NCI-H2227 (cell line): ENCODE measurements at regions not wholly inside any gene's neighbourhood (a gene's known extent, or its start where the extent isn't known, plus 50 kb on each side); places are given as distances from the start of the nearest gene placed in this dataset.
A peak's percentile ranks its signal among the peaks of the same experiment; 100 is the strongest.
"Not testable (repeated sequence)": the region's sequence is repeated elsewhere in the genome, so short reads cannot be mapped to it uniquely, and the experiment has no call there.

Source experiments
- DNase-seq: peaks from one replicate; lab custom pipeline; 2025; ENCODE audit not compliant: unreplicated experiment; lab: John Stamatoyannopoulos, UW

- DNase-seq, result no peak
These were observed 323.8 kb upstream of the DCN start for GRCh38 chr12:91506452-91506851.

GRCh38 chr12:91505006-91505405, 322.4 kb upstream of the DCN start:
- no peak for DNase-seq

GRCh38 chr12:91502208-91502607, 319.6 kb upstream of the DCN start:
- DNase-seq, result no peak

- DNase-seq, result no peak
These were observed 313.7 kb upstream of the DCN start for GRCh38 chr12:91496337-91496736.

GRCh38 chr12:91493308-91493707, 310.7 kb upstream of the DCN start:
- DNase-seq, result no peak

GRCh38 chr12:91492648-91493047, 310.0 kb upstream of the DCN start:
- DNase-seq, result no peak

- no peak for DNase-seq
These were observed 308.2 kb upstream of the DCN start for GRCh38 chr12:91490667-91491311.

GRCh38 chr12:91483471-91483985, 300.9 kb upstream of the DCN start:
- DNase-seq, result no peak

GRCh38 chr12:91482231-91482630, 299.6 kb upstream of the DCN start:
- no peak for DNase-seq

- DNase-seq, result no peak
These were observed 295.9 kb upstream of the DCN start for GRCh38 chr12:91478500-91478899.

GRCh38 chr12:91467686-91468085, 285.1 kb upstream of the DCN start:
- DNase-seq, result no peak

- DNase-seq, result no peak
These were observed 278.4 kb upstream of the DCN start for GRCh38 chr12:91461061-91461460.

GRCh38 chr12:91460469-91460868, 277.9 kb upstream of the DCN start:
- peak; percentile 54 for DNase-seq

- no peak for DNase-seq
These were observed 272.7 kb upstream of the DCN start for GRCh38 chr12:91455321-91455720.

- DNase-seq, result no peak
These were observed 271.6 kb upstream of the DCN start for GRCh38 chr12:91454179-91454578.

- not testable (repeated sequence) for DNase-seq
These were observed 269.8 kb upstream of the DCN start for GRCh38 chr12:91452464-91452863.

GRCh38 chr12:91441993-91442952, 259.7 kb upstream of the DCN start:
- no peak for DNase-seq

GRCh38 chr12:91441246-91441645, 258.6 kb upstream of the DCN start:
- no peak for DNase-seq

GRCh38 chr12:91434081-91434480, 251.5 kb upstream of the DCN start:
- DNase-seq, result no peak

GRCh38 chr12:91432755-91433154, 250.1 kb upstream of the DCN start:
- DNase-seq, result no peak

- no peak for DNase-seq
These were observed 249.5 kb upstream of the DCN start for GRCh38 chr12:91432089-91432488.

GRCh38 chr12:91424506-91424905, 241.9 kb upstream of the DCN start:
- no peak for DNase-seq
